HepG2 (cell line): ENCODE measurements at regions not wholly inside any gene's neighbourhood (a gene's known extent, or its start where the extent isn't known, plus 50 kb on each side); places are given as distances from the start of the nearest gene placed in this dataset.

ENCODE experiments used
- ATAC-seq: fragments of 200-7000 bp; cut with Tn5 transposase; 3 replicates; pipeline ENCODE4 v1.9.1; 2020; ENCODE audit warnings: mild to moderate bottlenecking, moderate library complexity
- BruUV-seq: library from RNA; stranded (reverse); fragments of 400-500 nt; replicated peaks from 2 replicates; lab custom pipeline; 2021; lab: Mats Ljungman, UMichigan
- CTCF ChIA-PET: fragments of 300-600 bp; formaldehyde crosslinking; extraction: SDS; loops from one replicate; lab custom pipeline; 2021; ENCODE audit warnings: low total read pairs, inconsistent platforms, low intra/inter-chr PET ratio; lab: Yijun Ruan, JAX
- POLR2A ChIA-PET: fragments of 350-600 bp; sonication (Branson Sonifier 250); formaldehyde crosslinking; loops from one replicate; lab custom pipeline; 2020; ENCODE audit warnings: antibody characterized with exemption, inconsistent platforms; lab: Yijun Ruan, JAX
- DNase-seq: peaks from one replicate; pipeline ENCODE4 v3.0.0-alpha.2; 2015; ENCODE audit warnings: low spot score
- FAIRE-seq: peaks from 3 replicates; lab custom pipeline; 2011; peaks lifted over from hg19 to GRCh38; lab: Jason Lieb, UNC
- H2AFZ ChIP-seq: one replicate; pipeline ENCODE4 v1.6.1; 2011; ENCODE audit warnings: low read length, inconsistent platforms
- H3K27ac ChIP-seq: fragments of 300-600 bp; 3 replicates; pipeline ENCODE4 v1.8.0; 2011; ENCODE audit warnings: mixed run types, mild to moderate bottlenecking, mixed read lengths, low read length, inconsistent platforms; ENCODE audit not compliant: insufficient read depth; ENCODE audit errors: extremely low read length
- H3K27me3 ChIP-seq, 2 experiments: fragments of 200-600 bp in 1 of 2; 2 replicates in 1 of 2; 3 replicates in 1 of 2; pipeline versions ENCODE4 v1.6.0 to v1.8.0; 2011; ENCODE audit warnings: low read length in 2 of 2, mild to moderate bottlenecking in 2 of 2, moderate library complexity in 2 of 2, inconsistent platforms in 1 of 2; ENCODE audit not compliant: insufficient read depth in 2 of 2, control insufficient read depth in 1 of 2
- H3K36me3 ChIP-seq, 2 experiments: fragments of 200-600 bp in 1 of 2; replicated peaks in 1 of 2; 2 replicates in 1 of 2; 3 replicates in 1 of 2; pipeline versions ENCODE4 v1.5.1 to v1.8.0; 2011; ENCODE audit warnings: low read length in 2 of 2, inconsistent platforms in 1 of 2; ENCODE audit not compliant: insufficient read depth in 2 of 2, control insufficient read depth in 1 of 2
- H3K4me1 ChIP-seq: 2 replicates; pipeline ENCODE4 v1.5.1; 2012; ENCODE audit warnings: low read length, inconsistent platforms; ENCODE audit not compliant: insufficient read depth
- H3K4me2 ChIP-seq: 2 replicates; pipeline ENCODE4 v1.6.0; 2011; ENCODE audit warnings: low read depth, low read length, inconsistent platforms
- H3K4me3 ChIP-seq, 3 experiments: fragments of 200-600 bp in 1 of 3; sonication (generic), shearing (Covaris generic) in 1 of 3; replicated peaks in 1 of 3; 2 replicates each; pipeline ENCODE4 v1.5.1; 2011 to 2016; ENCODE audit warnings: low read length in 3 of 3, inconsistent platforms in 2 of 3, low read depth in 2 of 3, mild to moderate bottlenecking in 2 of 3, control low read depth in 1 of 3, mixed read lengths in 1 of 3; ENCODE audit not compliant: insufficient read depth in 1 of 3
- H3K79me2 ChIP-seq: one replicate; pipeline ENCODE4 v1.6.1; 2011; ENCODE audit warnings: low read length, inconsistent platforms; ENCODE audit not compliant: insufficient read depth
- H3K9ac ChIP-seq: 2 replicates; pipeline ENCODE4 v1.6.0; 2011; ENCODE audit warnings: mild to moderate bottlenecking, low read depth, low read length, inconsistent platforms; ENCODE audit not compliant: insufficient read depth
- H3K9me3 ChIP-seq: 2 replicates; pipeline ENCODE4 v1.5.1; 2012; ENCODE audit warnings: mild to moderate bottlenecking, low read length
- H4K20me1 ChIP-seq: 2 replicates; pipeline ENCODE4 v1.6.0; 2011; ENCODE audit warnings: inconsistent platforms, mild to moderate bottlenecking, low read length, moderate library complexity; ENCODE audit not compliant: insufficient read depth
- CSRNP1 ChIP-seq: sonication (generic); formaldehyde crosslinking; IDR thresholded peaks from 2 replicates; pipeline ENCODE4 v1.8.1; 2023; ENCODE audit warnings: mild to moderate bottlenecking, missing genetic modification reagents
- FOXA1 ChIP-seq, 2 experiments: fragments of 450-650 bp in 1 of 2; sonication (generic) in 1 of 2; formaldehyde crosslinking in 1 of 2; IDR thresholded peaks; 2 replicates each; pipeline versions ENCODE4 v1.4.0 to v1.6.1; 2016 to 2020; ENCODE audit warnings: missing genetic modification reagents in 1 of 2
- HBP1 ChIP-seq: IDR thresholded peaks from 2 replicates; pipeline ENCODE4 v1.6.1; 2016; ENCODE audit warnings: low read depth, control low read depth
- KAT8 ChIP-seq: IDR thresholded peaks from 2 replicates; pipeline ENCODE4 v1.6.1; 2016; ENCODE audit warnings: missing genetic modification reagents, missing compliant biosample characterization
- MTERF4 ChIP-seq: sonication (generic); formaldehyde crosslinking; IDR thresholded peaks from 2 replicates; pipeline ENCODE4 v1.8.0; 2023; ENCODE audit warnings: mild to moderate bottlenecking, missing genetic modification reagents
- POGK ChIP-seq: sonication (generic); formaldehyde crosslinking; conservative IDR thresholded peaks from 2 replicates; pipeline ENCODE4 v1.8.0; 2022; ENCODE audit warnings: mild to moderate bottlenecking, moderate library complexity, missing genetic modification reagents
- SKI ChIP-seq: fragments of 450-650 bp; IDR thresholded peaks from one replicate; pipeline ENCODE4 v1.6.1; 2018; ENCODE audit warnings: mild to moderate bottlenecking; ENCODE audit not compliant: partially characterized antibody
- SRSF4 ChIP-seq: fragments of 200-400 bp; formaldehyde crosslinking; IDR thresholded peaks from one replicate; pipeline ENCODE4 v1.6.1; 2018; ENCODE audit warnings: mild to moderate bottlenecking, low read depth, low read length, moderate library complexity; ENCODE audit not compliant: poor library complexity, severe bottlenecking
- THAP11 ChIP-seq: IDR thresholded peaks from 2 replicates; pipeline ENCODE4 v1.6.1; 2016; ENCODE audit warnings: missing biosample characterization, missing genetic modification reagents
- ZNF512 ChIP-seq: sonication (generic); formaldehyde crosslinking; IDR thresholded peaks from 2 replicates; pipeline ENCODE4 v1.4.0; 2020; ENCODE audit warnings: mild to moderate bottlenecking, missing genetic modification reagents
- ZNF782 ChIP-seq: sonication (generic); formaldehyde crosslinking; IDR thresholded peaks from 2 replicates; pipeline ENCODE4 v1.4.0; 2020; ENCODE audit warnings: missing genetic modification reagents, mild to moderate bottlenecking, borderline replicate concordance
- WGBS: methylation state at CpG from one replicate; pipeline ENCODE4 v1.1.6; 2017; ENCODE audit warnings: low lambda C conversion rate; 5-methylcytosine and 5-hydroxymethylcytosine counted together
- in situ Hi-C: cut with HindIII; loops from 2 replicates; pipeline ENCODE4 v1.10.0; 2017; ENCODE audit warnings: low pct_unique_long_range_greater_than_20kb; ENCODE audit not compliant: extremely low pct_ligation_motif_present
- intact Hi-C: fragments of 100-400 bp; cut with micrococcal nuclease; formaldehyde crosslinking; loops from one replicate; pipeline ENCODE4 v1.10.0; 2022; ENCODE audit not compliant: unreplicated experiment

GRCh38 chr5:104699438-104699837 is 1136.8 kb upstream of the NUDT12 start:
- no peak overlapping the region for H3K4me3 ChIP-seq
- no peaks in the 10 kb centered on the region for H3K79me2 ChIP-seq
- DNase-seq: no peak
- no peaks in the 10 kb centered on the region for H3K27me3 ChIP-seq
- H3K9ac ChIP-seq: no peak overlapping the region
- no peaks in the 10 kb centered on the region for H4K20me1 ChIP-seq
- H2AFZ ChIP-seq: no peak overlapping the region
- in situ Hi-C loops (no loop called here), intact Hi-C loops (no loop called here)
- no TSS peak for BruUV-seq
- peaks cover 25% of the 10 kb centered on the region for H3K9me3 ChIP-seq
- no peak overlapping the region for H3K27ac ChIP-seq
- no peak overlapping the region for H3K4me2 ChIP-seq
- no peak for TF ChIP-seq KAT8 (CRISPR knock-in tag)
- no peak for TF ChIP-seq ZNF782 (CRISPR knock-in tag)
- no peaks in the 10 kb centered on the region for H3K4me1 ChIP-seq
- no peak for FAIRE-seq
- ChIA-PET POLR2A (no interaction called here), CTCF (no interaction called here)
- 5% methylated on average over 2 of the region's 2 CpGs for whole genome bisulfite sequencing
- ATAC-seq: no peak
- H3K36me3 ChIP-seq: no peaks in the 10 kb centered on the region; a peak in 1 of 5 replicates

- BruUV-seq: no TSS peak
- DNase-seq: no peak
- Histone ChIP-seq H3K36me3 (no peaks in the 10 kb centered on the region), H3K79me2 (no peaks in the 10 kb centered on the region), H3K4me1 (no peaks in the 10 kb centered on the region), H4K20me1 (no peaks in the 10 kb centered on the region), H3K4me3 (no peak overlapping the region), H3K9ac (no peak overlapping the region), H3K4me2 (no peak overlapping the region), H3K27me3 (no peaks in the 10 kb centered on the region), H2AFZ (no peak overlapping the region), H3K27ac (no peak overlapping the region), H3K9me3 (no peaks in the 10 kb centered on the region)
- ATAC-seq: no peak
- intact Hi-C loops: no loop called here
- FAIRE-seq: no peak
- in situ Hi-C loops: no loop called here
- CTCF ChIA-PET: no interaction called here
- WGBS: 0% methylated on average over 1 of the region's 1 CpG
- POLR2A ChIA-PET: no interaction called here
- TF ChIP-seq THAP11 (CRISPR knock-in tag) (no peak), CSRNP1 (CRISPR knock-in tag) (no peak), HBP1 (CRISPR knock-in tag) (no peak), SKI (no peak), SRSF4 (no peak), FOXA1 (IDR thresholded peaks at IDR 0.05) (no peak), FOXA1 (CRISPR knock-in tag; IDR thresholded peaks at IDR 0.05) (no peak), ZNF512 (CRISPR knock-in tag) (no peak), POGK (no peak), MTERF4 (CRISPR knock-in tag) (no peak)
Observed at GRCh38 chr5:104661256-104661655, 1098.7 kb upstream of the NUDT12 start.
